PC-3 (cell line): ENCODE measurements at regions not wholly inside any gene's neighbourhood (a gene's known extent, or its start where the extent isn't known, plus 50 kb on each side); places are given as distances from the start of the nearest gene placed in this dataset.
A peak's percentile ranks its signal among the peaks of the same experiment; 100 is the strongest.
"Not testable (repeated sequence)": the region's sequence is repeated elsewhere in the genome, so short reads cannot be mapped to it uniquely, and the experiment has no call there.

Experiments
- ATAC-seq: fragments of 200-7000 bp; cut with Tn5 transposase; 2 replicates; pipeline ENCODE4 v1.9.1; 2020; ENCODE audit warnings: mild to moderate bottlenecking, moderate library complexity
- BruUV-seq: library from RNA; stranded (reverse); fragments of 400-500 nt; replicated peaks from 2 replicates; lab custom pipeline; 2021; lab: Mats Ljungman, UMichigan
- CTCF ChIA-PET: fragments of 300-600 bp; sonication (Branson Sonifier 250); formaldehyde crosslinking; loops from one replicate; lab custom pipeline; 2022; ENCODE audit warnings: antibody characterized with exemption; lab: Charles Lee
- POLR2A ChIA-PET: fragments of 300-600 bp; sonication (Branson Sonifier 250); formaldehyde crosslinking; loops from one replicate; lab custom pipeline; 2022; ENCODE audit warnings: antibody characterized with exemption; ENCODE audit not compliant: unreplicated experiment; lab: Charles Lee
- DNase-seq: peaks from one replicate; pipeline ENCODE4 v3.0.0-alpha.2; 2015
- H2AFZ ChIP-seq: fragments of 300-600 bp; sonication (generic); 2 replicates; pipeline ENCODE4 v1.6.0; 2016; ENCODE audit warnings: antibody characterized with exemption, low read length
- H3F3A ChIP-seq: fragments of 300-600 bp; sonication (generic); one replicate; pipeline ENCODE4 v1.6.0; 2017; ENCODE audit warnings: antibody characterized with exemption, low read length, control low read depth, mild to moderate bottlenecking; ENCODE audit not compliant: unreplicated experiment
- H3K27ac ChIP-seq: fragments of 300-600 bp; sonication (generic); 2 replicates; pipeline ENCODE4 v1.5.1; 2016; ENCODE audit warnings: mild to moderate bottlenecking, low read length
- H3K27me3 ChIP-seq: fragments of 300-600 bp; sonication (generic); 2 replicates; pipeline ENCODE4 v1.6.1; 2016; ENCODE audit warnings: low read length, mixed read lengths
- H3K36me3 ChIP-seq: fragments of 300-600 bp; sonication (generic); 2 replicates; pipeline ENCODE4 v1.6.1; 2016; ENCODE audit warnings: low read depth, mixed run types, low read length, mixed read lengths
- H3K4me1 ChIP-seq: fragments of 300-600 bp; sonication (generic); 2 replicates; pipeline ENCODE4 v1.5.1; 2016; ENCODE audit warnings: low read length; ENCODE audit not compliant: insufficient read depth
- H3K4me2 ChIP-seq: fragments of 300-600 bp; sonication (generic); 2 replicates; pipeline ENCODE4 v1.6.0; 2016; ENCODE audit warnings: low read length
- H3K4me3 ChIP-seq: fragments of 300-600 bp; sonication (generic); 2 replicates; pipeline ENCODE4 v1.5.1; 2016; ENCODE audit warnings: mild to moderate bottlenecking, low read length, mixed read lengths
- H3K79me2 ChIP-seq: fragments of 300-600 bp; sonication (generic); 2 replicates; pipeline ENCODE4 v1.6.1; 2017; ENCODE audit warnings: low read length, mixed read lengths
- H3K9ac ChIP-seq: fragments of 300-600 bp; sonication (generic); 2 replicates; pipeline ENCODE4 v1.6.0; 2016; ENCODE audit warnings: mild to moderate bottlenecking, low read length
- H3K9me2 ChIP-seq: fragments of 300-600 bp; sonication (generic); replicated peaks from 2 replicates; pipeline ENCODE4 v1.6.1; 2016; ENCODE audit warnings: mixed run types, low read length, mixed read lengths
- H3K9me3 ChIP-seq: fragments of 300-600 bp; sonication (generic); 2 replicates; pipeline ENCODE4 v1.6.1; 2016; ENCODE audit warnings: low read length, mixed read lengths
- H4K20me1 ChIP-seq: fragments of 300-600 bp; sonication (generic); 2 replicates; pipeline ENCODE4 v1.6.1; 2016; ENCODE audit warnings: low read length, mixed read lengths
- EZH2 ChIP-seq: fragments of 300-600 bp; sonication (generic); IDR thresholded peaks from one replicate; pipeline ENCODE4 v1.6.1; 2017; ENCODE audit warnings: antibody characterized with exemption, mild to moderate bottlenecking, low read length; ENCODE audit not compliant: unreplicated experiment
- EZH2phosphoT487 ChIP-seq: fragments of 300-600 bp; sonication (generic); IDR thresholded peaks from 2 replicates; pipeline ENCODE4 v1.6.1; 2018; ENCODE audit warnings: mild to moderate bottlenecking, antibody characterized with exemption, low read length, borderline replicate concordance
- intact Hi-C: fragments of 100-400 bp; cut with micrococcal nuclease; formaldehyde crosslinking; loops from 2 replicates; pipeline ENCODE4 v1.9.0; 2023
- TF ChIP-seq, protein P1 (sequence below): fragments of 300-600 bp; sonication (generic); conservative IDR thresholded peaks from 2 replicates; pipeline ENCODE4 v1.5.1; 2017; ENCODE audit warnings: antibody characterized with exemption, low read depth, mild to moderate bottlenecking, low read length

DNA sequence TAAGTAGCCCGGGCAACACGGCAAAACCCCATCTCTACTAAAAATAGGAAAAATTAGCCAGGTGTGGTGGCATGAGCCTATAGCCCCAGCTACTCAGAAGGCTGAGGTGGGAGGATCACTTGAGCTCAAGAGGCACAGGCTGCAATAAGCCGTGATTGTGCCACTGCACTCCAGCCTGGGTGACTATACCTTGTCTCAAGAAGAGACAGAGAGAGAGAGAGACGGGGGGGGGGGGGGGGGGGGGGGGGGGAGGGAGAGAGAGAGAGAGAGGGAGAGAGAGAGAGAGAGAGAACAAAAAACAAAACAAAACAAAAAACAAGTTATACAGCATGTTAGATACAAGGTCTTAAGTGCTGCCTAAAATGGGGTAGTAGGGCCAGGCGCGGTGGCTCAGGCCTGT, 77.8 kb upstream of the ZNF281 start:
- H3K36me3 ChIP-seq, result no peaks in the 10 kb centered on the region
- H3K27ac ChIP-seq, result no peak overlapping the region
- H3K4me1 ChIP-seq, result peaks cover 24% of the 10 kb centered on the region
- no peaks in the 10 kb centered on the region for H3K9me3 ChIP-seq
- BruUV-seq, result no TSS peak
- ChIA-PET CTCF (no interaction called here), POLR2A (no interaction called here)
- DNase-seq (no peak), ATAC-seq (no peak)
- H3K4me2 ChIP-seq, result no peak overlapping the region
- no peaks in the 10 kb centered on the region for H3K27me3 ChIP-seq
- H3F3A ChIP-seq, result no peaks in the 10 kb centered on the region
- H2AFZ ChIP-seq, result no peak overlapping the region
- H3K4me3 ChIP-seq, result no peak overlapping the region
- TF ChIP-seq EZH2phosphoT487, result no peak
- TF ChIP-seq, protein P1, sequence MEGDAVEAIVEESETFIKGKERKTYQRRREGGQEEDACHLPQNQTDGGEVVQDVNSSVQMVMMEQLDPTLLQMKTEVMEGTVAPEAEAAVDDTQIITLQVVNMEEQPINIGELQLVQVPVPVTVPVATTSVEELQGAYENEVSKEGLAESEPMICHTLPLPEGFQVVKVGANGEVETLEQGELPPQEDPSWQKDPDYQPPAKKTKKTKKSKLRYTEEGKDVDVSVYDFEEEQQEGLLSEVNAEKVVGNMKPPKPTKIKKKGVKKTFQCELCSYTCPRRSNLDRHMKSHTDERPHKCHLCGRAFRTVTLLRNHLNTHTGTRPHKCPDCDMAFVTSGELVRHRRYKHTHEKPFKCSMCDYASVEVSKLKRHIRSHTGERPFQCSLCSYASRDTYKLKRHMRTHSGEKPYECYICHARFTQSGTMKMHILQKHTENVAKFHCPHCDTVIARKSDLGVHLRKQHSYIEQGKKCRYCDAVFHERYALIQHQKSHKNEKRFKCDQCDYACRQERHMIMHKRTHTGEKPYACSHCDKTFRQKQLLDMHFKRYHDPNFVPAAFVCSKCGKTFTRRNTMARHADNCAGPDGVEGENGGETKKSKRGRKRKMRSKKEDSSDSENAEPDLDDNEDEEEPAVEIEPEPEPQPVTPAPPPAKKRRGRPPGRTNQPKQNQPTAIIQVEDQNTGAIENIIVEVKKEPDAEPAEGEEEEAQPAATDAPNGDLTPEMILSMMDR, result no peak
- TF ChIP-seq EZH2, result no peak
- H3K9me2 ChIP-seq, result no peaks in the 10 kb centered on the region
- H4K20me1 ChIP-seq, result no peaks in the 10 kb centered on the region
- H3K79me2 ChIP-seq, result no peaks in the 10 kb centered on the region
- intact Hi-C loops, result loop anchor here (1.0 to 10.0 kb wide), 9 partner anchors 23 to 803 kb away; no protein-coding TSS in a partner anchor
- H3K9ac ChIP-seq, result no peak overlapping the region

DNA sequence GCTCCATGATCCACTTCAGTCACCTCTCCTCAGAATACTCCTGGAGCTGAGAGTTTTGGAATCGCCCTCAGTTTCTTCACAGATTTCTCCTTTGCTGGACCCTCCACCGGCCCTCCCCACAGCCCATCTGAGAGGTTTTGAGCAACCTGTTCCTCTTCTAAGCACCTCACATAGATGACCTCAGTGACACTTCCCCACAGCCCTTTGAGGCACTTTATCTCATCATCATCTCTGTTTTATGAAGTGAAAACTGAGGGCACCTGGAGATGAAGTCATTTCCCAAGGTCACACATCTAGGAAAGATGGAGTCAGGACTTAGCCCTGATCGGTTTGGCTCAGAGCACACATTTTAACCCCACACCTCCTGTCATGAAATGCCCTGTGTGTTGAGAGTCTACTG, 76.8 kb upstream of the ZNF281 start:
- no peak overlapping the region for H3K4me2 ChIP-seq
- H3K9me2 ChIP-seq, result no peaks in the 10 kb centered on the region
- no peaks in the 10 kb centered on the region for H3F3A ChIP-seq
- H4K20me1 ChIP-seq, result no peaks in the 10 kb centered on the region
- intact Hi-C loops, result loop anchor here (10.0 kb wide), 1 partner anchor 452 kb away; no protein-coding TSS in a partner anchor
- H2AFZ ChIP-seq, result no peak overlapping the region
- no peak for TF ChIP-seq EZH2phosphoT487
- H3K4me3 ChIP-seq, result no peak overlapping the region
- H3K4me1 ChIP-seq, result peaks cover 24% of the 10 kb centered on the region
- ChIA-PET CTCF (no interaction called here), POLR2A (interaction anchor here (0.5 kb wide), 1 partner anchor 245 kb away, joined by 5 read pairs; no protein-coding TSS in a partner anchor)
- ATAC-seq (no peak), DNase-seq (no peak)
- no peaks in the 10 kb centered on the region for H3K27me3 ChIP-seq
- H3K79me2 ChIP-seq, result no peaks in the 10 kb centered on the region
- BruUV-seq, result no TSS peak
- no peak overlapping the region for H3K27ac ChIP-seq
- no peak overlapping the region for H3K9ac ChIP-seq
- no peaks in the 10 kb centered on the region for H3K36me3 ChIP-seq
- H3K9me3 ChIP-seq, result no peaks in the 10 kb centered on the region

DNA sequence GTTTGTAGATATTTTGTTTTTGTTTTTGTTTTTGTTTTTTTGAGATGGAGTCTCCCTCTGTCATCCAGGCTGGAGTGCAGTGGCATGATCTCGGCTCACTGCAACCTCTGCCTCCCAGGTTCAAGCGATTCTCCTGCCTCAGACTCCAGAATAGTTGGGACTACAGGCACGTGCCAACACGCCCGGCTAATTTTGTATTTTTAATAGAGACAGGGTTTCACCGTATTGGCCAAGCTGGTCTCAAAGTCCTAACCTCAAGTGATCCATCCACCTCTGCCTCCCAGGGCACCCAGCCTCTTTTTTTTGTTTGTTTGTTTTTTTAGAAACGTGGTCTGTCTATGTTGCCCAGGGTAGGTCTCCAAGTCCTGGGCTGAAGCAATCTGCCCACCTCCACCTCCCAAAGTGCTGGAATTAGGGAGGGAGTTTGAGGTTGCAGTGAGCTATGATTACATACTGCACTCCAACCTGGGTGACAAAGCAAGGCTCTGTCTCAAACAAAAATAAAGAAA, 74.7 kb upstream of the ZNF281 start:
- H4K20me1 ChIP-seq, H3F3A ChIP-seq, H3K9me2 ChIP-seq, CTCF ChIA-PET, ATAC-seq, H2AFZ ChIP-seq, DNase-seq, H3K27me3 ChIP-seq, H3K9me3 ChIP-seq, BruUV-seq, H3K9ac ChIP-seq, H3K79me2 ChIP-seq, H3K36me3 ChIP-seq, H3K4me3 ChIP-seq, POLR2A ChIA-PET: not testable (repeated sequence)
- Histone ChIP-seq H3K4me1 (peaks cover 24% of the 10 kb centered on the region), H3K4me2 (peak overlapping the region; percentile 70), H3K27ac (peak overlapping the region; percentile 85)
- intact Hi-C loops, result loop anchor here (10.0 kb wide), 1 partner anchor 450 kb away; no protein-coding TSS in a partner anchor
